HFFc6 (cell line): ENCODE measurements at regions not wholly inside any gene's neighbourhood (a gene's known extent, or its start where the extent isn't known, plus 50 kb on each side); places are given as distances from the start of the nearest gene placed in this dataset.

ENCODE experiments used
- DNase-seq: peaks from one replicate; pipeline ENCODE4 v3.0.0-alpha.2; 2018
- H3K27ac Mint-ChIP-seq: 2 replicates; pipeline ENCODE4 v1.8.0; 2020; ENCODE audit warnings: mild to moderate bottlenecking, mixed read lengths
- H3K27me3 Mint-ChIP-seq: 2 replicates; pipeline ENCODE4 v1.8.0; 2021; ENCODE audit warnings: mild to moderate bottlenecking, moderate library complexity, mixed read lengths; ENCODE audit not compliant: insufficient read depth
- H3K36me3 Mint-ChIP-seq: 2 replicates; pipeline ENCODE4 v1.8.0; 2021; ENCODE audit warnings: low read depth, mixed read lengths
- H3K4me1 Mint-ChIP-seq: 2 replicates; pipeline ENCODE4 v1.8.0; 2020; ENCODE audit warnings: low read depth, mixed read lengths
- H3K4me3 Mint-ChIP-seq: 2 replicates; pipeline ENCODE4 v1.8.0; 2020; ENCODE audit warnings: mild to moderate bottlenecking, moderate library complexity, mixed read lengths
- H3K9me3 Mint-ChIP-seq: 2 replicates; pipeline ENCODE4 v1.8.0; 2020; ENCODE audit warnings: mild to moderate bottlenecking, mixed read lengths
- CTCF ChIP-seq: fragments of 200-600 bp; sonication (generic); IDR thresholded peaks from 2 replicates; pipeline ENCODE4 v1.5.0; 2021; ENCODE audit warnings: antibody characterized with exemption, mild to moderate bottlenecking

DNA sequence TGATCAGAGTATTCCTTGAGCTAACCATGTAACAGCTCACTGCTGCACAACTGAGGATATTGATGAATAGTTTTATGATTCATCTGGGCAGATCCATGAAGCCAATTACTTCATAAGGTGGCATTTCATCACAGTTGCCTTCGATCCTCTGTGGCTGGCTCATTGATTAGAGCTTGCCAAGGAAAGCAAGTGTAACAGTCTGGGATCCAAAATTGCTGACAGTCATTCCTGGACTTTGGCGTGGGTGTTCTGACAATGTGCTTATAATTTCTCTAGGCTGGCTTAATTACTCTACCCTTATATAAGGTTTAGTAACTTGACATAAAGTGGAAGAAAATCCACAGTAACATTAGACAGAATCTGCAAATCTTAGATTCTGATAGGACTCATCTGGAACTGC is 551.3 kb upstream of the CDH4 start:
- DNase-seq, result no peak
- Mint-ChIP-seq H3K27ac (no peak overlapping the region), H3K9me3 (peaks cover 5% of the 10 kb centered on the region; the same call in 1 of the 2 replicates), H3K4me1 (peaks cover 31% of the 10 kb centered on the region), H3K36me3 (no peaks in the 10 kb centered on the region), H3K27me3 (no peaks in the 10 kb centered on the region), H3K4me3 (no peak overlapping the region)
- no peak for TF ChIP-seq CTCF

- no peak for TF ChIP-seq CTCF
- Mint-ChIP-seq H3K27ac (no peak overlapping the region), H3K36me3 (no peaks in the 10 kb centered on the region), H3K4me1 (no peaks in the 10 kb centered on the region; the same call in 1 of the 2 replicates), H3K9me3 (no peaks in the 10 kb centered on the region), H3K27me3 (no peaks in the 10 kb centered on the region), H3K4me3 (no peak overlapping the region)
- no peak for DNase-seq
Observed at GRCh38 chr20:60704147-60704546, 547.9 kb upstream of the CDH4 start.

GRCh38 chr20:60713396-60713795 is 538.7 kb upstream of the CDH4 start:
- H3K36me3 Mint-ChIP-seq, result no peaks in the 10 kb centered on the region
- H3K4me1 Mint-ChIP-seq, result no peaks in the 10 kb centered on the region
- peaks cover 9% of the 10 kb centered on the region; the same call in 1 of the 2 replicates for H3K9me3 Mint-ChIP-seq
- no peak for TF ChIP-seq CTCF
- no peak for DNase-seq
- H3K27ac Mint-ChIP-seq, result no peak overlapping the region
- no peaks in the 10 kb centered on the region for H3K27me3 Mint-ChIP-seq
- no peak overlapping the region for H3K4me3 Mint-ChIP-seq

DNA sequence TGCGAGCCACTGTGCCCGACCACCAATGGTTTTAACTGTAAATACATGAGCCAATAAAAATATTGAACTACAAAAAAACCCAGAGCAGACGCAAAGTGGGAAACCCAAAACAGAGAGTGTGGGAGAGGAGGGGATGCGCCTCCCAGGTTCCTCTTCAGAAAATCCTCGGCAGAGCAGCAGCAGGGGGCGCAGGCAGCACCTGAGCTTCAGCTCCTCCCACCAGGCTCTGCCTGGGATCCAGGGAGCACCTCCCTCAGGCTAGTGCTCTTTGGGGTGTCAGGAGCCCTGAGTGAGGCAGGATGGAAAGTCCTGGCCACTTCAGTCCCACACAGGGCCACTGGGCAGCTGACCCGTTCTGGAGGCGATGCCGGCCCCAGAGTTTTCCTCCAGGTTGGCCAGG is 536.9 kb upstream of the CDH4 start:
- DNase-seq, result no peak
- Mint-ChIP-seq H3K36me3 (no peaks in the 10 kb centered on the region), H3K4me1 (no peaks in the 10 kb centered on the region), H3K9me3 (peaks cover 16% of the 10 kb centered on the region), H3K27me3 (no peaks in the 10 kb centered on the region; the same call in 1 of the 2 replicates), H3K4me3 (no peak overlapping the region), H3K27ac (no peak overlapping the region)
- TF ChIP-seq CTCF, result no peak

GRCh38 chr20:60718743-60719480 is 533.1 kb upstream of the CDH4 start:
- no peak overlapping the region for H3K27ac Mint-ChIP-seq
- H3K36me3 Mint-ChIP-seq, result no peaks in the 10 kb centered on the region
- H3K9me3 Mint-ChIP-seq, result peaks cover 16% of the 10 kb centered on the region
- no peaks in the 10 kb centered on the region; the same call in 1 of the 2 replicates for H3K27me3 Mint-ChIP-seq
- H3K4me1 Mint-ChIP-seq, result no peaks in the 10 kb centered on the region
- peak; percentile 26 for TF ChIP-seq CTCF
- no peak for DNase-seq
- H3K4me3 Mint-ChIP-seq, result no peak overlapping the region
